GM20431 (cell line): ENCODE measurements at regions not wholly inside any gene's neighbourhood (a gene's known extent, or its start where the extent isn't known, plus 50 kb on each side); places are given as distances from the start of the nearest gene placed in this dataset.

Experiments
- in situ Hi-C: fragments of 300-500 bp; cut with MseI, MboI; formaldehyde crosslinking; loops from one replicate; pipeline ENCODE4 v1.15.0; 2020; ENCODE audit warnings: low sequenced_read_pairs; ENCODE audit not compliant: unreplicated experiment

DNA sequence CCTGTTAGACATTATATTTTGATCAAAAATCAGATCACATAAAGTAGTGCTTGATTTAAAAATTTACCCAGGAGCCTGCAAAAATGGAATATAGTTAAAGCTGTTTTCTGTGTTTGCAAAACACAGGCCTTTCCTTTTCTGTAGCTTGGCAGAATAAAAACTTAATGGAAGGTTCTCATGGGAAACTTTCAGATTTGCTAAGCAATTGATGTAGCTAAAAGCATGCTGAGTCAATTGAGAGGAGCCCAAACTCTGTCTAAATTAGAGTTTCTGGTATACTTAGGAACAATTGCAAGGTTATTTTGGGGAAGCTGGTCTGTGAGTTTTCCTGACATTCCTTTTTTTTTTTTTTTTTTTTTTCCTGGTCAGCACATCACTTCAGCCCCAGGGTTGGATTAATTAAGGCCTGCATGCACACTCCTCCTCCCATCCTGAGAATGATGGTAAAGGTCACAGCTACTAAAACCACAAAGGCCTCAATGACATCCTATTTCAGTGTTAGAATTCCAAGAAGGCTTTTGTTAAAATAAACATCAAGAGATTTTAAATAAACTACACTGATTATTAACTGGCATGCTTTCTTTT lies 608.7 kb downstream of the PLPP3 start:
- in situ Hi-C loops: no loop called here

DNA sequence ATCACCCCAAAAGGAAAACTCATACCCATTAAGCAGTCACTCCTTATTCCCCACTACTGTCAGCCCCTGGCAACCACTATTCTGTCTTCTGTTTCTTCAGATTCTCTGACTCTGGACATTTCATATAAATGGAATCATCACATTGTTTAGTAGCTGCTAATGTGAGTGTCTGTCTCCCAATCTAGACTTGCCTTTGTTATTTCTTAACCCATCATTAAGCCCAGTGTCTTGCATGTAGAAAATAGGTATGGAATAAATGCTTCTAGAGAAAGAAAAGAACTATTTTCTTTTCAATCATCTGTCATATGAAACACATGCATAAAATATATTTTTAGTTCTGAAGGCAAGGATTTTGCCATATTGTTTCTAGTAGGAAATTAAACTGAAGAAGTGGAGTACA lies 610.0 kb downstream of the PLPP3 start:
- in situ Hi-C loops: no loop called here

DNA sequence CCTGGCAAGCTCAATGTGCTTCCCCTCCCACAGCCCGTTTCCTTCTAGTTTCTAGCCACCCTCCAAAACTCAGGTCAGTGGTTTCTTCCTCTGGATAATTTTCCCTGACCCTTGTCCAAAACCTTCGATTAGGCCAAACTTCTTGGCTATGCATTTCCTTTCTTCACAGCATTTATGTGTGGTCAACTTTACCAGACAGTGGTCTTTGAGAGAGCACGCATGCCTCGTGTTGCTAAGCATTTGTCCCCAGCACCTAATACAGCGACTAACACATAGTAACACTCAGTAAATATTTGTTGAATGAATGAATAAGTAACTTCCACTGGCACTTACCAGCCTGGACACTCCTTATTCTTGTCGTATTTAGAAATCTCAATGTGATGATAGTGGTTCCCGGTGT lies 610.7 kb downstream of the PLPP3 start:
- in situ Hi-C loops: no loop called here

GRCh38 chr1:55965981-55966461 lies 613.3 kb downstream of the PLPP3 start:
- in situ Hi-C loops: no loop called here

DNA sequence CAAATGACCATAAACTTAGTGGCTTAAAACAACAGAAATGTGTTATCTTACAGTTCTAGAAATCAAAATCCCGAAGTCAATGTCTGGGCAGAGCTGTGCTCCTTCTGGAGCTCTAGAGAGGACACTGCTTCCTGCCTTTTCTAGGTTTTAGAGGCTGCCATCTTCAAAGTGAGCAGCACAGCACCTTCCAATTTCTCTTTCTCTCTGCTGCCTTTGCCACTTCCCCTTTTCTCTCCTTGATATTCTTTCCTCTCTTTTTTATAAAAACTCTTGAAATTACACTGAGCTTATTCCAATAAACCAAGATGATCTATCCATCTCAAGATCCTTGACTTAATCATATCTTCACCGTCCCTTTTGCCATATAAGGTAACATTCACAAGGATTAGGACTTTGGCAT lies 616.9 kb downstream of the PLPP3 start:
- in situ Hi-C loops: no loop called here

GRCh38 chr1:55959136-55959548 lies 620.2 kb downstream of the PLPP3 start:
- in situ Hi-C loops: no loop called here

DNA sequence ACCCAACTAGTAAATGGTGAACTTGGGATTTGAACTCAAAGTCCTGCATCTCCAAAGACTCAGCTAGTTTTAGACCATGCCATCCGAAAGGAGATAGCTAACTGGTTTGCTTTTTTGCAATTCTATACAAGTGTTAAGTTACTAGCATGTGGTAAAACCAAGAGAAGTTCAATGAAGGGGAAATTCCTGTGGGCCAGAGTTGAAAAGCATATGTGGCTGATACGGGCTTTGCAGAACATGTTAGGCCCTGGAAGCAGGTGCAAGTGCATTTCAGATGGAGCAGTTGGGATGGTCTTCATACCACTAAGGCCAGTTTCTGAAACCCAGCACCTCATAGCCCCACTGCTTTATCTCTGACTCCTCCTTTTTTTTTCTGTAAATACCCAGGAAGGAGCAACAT lies 620.9 kb downstream of the PLPP3 start:
- in situ Hi-C loops: no loop called here

DNA sequence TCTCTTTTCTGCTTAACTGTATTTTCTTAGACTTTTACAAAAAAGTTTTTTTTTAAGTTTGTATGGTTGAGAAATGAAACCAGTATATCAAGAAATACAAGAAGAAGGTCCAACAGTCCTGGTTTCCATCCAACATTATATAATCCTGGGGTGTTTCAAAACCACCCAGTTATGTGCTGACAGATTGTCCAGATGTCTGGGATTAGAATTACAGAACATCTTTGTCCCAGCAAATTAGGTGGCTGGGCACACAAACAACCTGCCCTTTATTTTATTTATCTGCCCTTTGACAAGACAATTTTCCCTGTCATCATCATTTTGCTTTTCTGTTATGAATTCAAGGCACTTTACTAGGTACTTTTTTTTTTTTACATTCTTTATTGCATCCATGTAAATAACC lies 622.1 kb downstream of the PLPP3 start:
- in situ Hi-C loops: no loop called here

- in situ Hi-C loops: no loop called here
Measured at GRCh38 chr1:55955016-55955621, 624.2 kb downstream of the PLPP3 start.

- in situ Hi-C loops: no loop called here
Measured at GRCh38 chr1:55951291-55951690, 628.1 kb downstream of the PLPP3 start.

- in situ Hi-C loops: no loop called here
Measured at GRCh38 chr1:55947446-55947845, 631.9 kb downstream of the PLPP3 start.

DNA sequence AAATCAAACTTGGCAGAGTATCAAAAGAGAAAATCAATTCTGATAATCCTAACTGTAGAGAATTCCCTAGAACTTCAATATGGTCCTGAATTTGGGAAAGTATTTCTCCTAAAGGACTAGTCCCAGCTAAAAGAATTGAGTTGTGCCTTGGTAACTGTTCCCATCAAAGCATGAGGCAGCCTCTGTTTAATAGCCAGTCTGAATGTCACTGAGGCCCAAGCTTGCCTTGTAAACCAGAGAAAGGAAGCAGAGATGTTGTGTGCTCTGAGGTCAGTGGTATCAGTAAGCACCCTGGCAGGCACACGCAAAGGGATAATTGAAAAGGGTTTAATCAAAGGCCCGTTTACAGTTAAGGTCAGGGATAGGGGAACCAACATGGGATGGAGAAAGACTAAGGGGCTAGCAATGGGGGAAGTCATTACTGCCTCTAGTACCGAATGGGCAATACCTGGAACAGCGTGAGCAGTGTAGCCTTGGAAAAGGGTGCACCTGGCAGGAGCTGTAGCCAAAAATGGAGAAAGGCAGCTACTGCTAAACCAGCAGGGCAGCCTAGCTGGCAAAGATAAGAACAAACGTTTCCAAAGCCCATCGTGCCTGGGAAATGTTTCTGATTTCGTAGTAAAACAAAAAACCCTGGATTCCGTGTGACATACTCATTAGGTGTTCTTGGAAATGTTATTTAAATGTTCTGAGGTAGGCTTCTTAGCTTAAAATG lies 635.5 kb downstream of the PLPP3 start:
- in situ Hi-C loops: no loop called here

DNA sequence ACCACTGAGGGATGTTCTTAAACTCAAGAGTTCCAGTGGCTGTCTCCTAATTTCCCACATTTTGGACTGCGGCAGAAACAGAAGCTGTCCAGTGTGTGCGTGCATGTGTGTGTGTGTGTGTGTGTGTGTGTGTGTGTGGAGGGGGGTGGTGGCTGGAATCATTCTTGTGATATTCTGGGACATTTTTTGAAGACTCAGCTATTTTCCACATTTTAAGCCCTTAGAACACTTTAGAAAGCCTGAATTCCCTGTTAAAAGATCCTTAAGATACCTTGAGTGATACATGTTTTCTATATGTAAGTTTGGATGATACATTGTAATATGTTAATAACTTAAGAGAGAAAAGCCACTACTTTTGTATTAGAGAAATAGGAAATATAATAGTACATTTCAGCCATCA lies 636.4 kb downstream of the PLPP3 start:
- in situ Hi-C loops: no loop called here

- in situ Hi-C loops: no loop called here
Measured at GRCh38 chr1:55939866-55940265, 639.5 kb downstream of the PLPP3 start.

DNA sequence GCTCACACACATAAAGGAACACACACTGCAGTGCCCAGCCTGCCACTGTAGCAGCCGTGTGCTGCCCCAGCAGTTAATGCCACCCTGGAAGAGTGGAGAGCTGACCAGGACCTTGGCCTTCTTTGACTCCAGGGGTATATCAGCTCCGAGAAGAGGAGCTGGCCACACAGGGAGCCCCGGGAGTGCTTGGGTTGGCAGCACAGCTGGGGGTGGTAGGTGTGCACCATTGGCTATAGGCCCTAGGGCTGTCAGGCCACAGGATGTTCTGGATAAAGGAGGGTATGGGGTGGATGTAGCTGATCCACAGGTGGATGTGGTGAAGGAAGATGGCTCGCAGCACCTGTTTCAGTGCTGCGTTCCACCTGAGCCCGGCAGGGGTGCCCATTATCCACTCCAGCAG lies 640.5 kb downstream of the PLPP3 start:
- in situ Hi-C loops: no loop called here

- in situ Hi-C loops: no loop called here
Measured at GRCh38 chr1:55938376-55938850, 641.0 kb downstream of the PLPP3 start.

- in situ Hi-C loops: no loop called here
Measured at GRCh38 chr1:55937840-55938375, 641.5 kb downstream of the PLPP3 start.

- in situ Hi-C loops: no loop called here
Measured at GRCh38 chr1:55935236-55935635, 644.1 kb downstream of the PLPP3 start.

- in situ Hi-C loops: no loop called here
Measured at GRCh38 chr1:55932402-55932801, 647.0 kb downstream of the PLPP3 start.

DNA sequence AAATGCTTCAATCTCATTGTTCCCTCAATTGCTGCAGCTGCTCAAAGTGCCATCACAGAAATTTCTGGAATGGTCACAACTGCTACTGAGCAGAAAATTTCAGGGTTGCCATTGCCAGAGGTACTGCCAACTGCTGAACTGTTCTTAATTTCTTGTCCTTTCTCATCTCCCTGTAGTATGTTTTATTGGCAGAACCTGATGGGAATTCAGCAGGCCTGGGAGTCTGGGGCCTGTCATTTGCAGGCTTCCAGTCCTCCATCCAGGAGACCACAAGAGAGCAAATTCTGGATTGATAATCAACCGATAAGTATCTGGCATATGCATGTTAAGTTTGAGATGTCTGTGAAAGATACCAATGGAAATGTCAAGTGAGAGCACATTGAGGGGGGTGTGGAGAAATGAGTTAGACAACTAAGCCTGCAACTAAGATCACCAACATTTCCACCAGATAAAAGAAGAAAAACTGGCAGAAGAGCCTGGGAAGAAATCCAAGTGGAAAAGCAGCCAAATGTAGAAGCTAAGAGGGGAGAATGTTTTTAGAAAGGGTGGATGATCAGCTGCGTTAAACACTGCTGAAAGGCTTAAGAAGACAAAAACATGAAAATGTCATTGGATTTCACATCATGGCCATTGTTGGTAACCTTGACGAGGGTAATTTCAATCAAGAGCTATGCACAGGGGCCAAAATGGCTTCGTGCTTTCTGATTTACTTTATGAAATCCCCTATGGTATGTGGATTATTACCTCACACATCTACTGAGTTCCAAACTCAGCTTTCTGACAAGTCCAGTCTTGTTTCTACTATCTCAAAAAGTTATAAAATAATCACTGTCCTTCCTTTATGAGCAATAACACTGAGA lies 648.1 kb downstream of the PLPP3 start:
- in situ Hi-C loops: no loop called here
